Lower lobe of right lung (tissue), 2 donors: ENCODE measurements at regions not wholly inside any gene's neighbourhood (a gene's known extent, or its start where the extent isn't known, plus 50 kb on each side); places are given as distances from the start of the nearest gene placed in this dataset.
A peak's percentile ranks its signal among the peaks of the same experiment; 100 is the strongest.

Experiments
- ATAC-seq, 2 donors: fragments of 200-7000 bp; cut with Tn5 transposase; one replicate each; pipeline ENCODE4 v1.9.1; 2020 to 2022; ENCODE audit warnings: mild to moderate bottlenecking in 2 of 2, moderate library complexity in 2 of 2
- DNase-seq: peaks from one replicate; pipeline ENCODE4 v3.0.0-alpha.2; 2020
- H3K27ac ChIP-seq: fragments of 200-600 bp; one replicate; pipeline ENCODE4 v1.8.0; 2022
- H3K27me3 ChIP-seq: fragments of 200-600 bp; one replicate; pipeline ENCODE4 v1.8.0; 2022; ENCODE audit warnings: low read depth
- H3K36me3 ChIP-seq: fragments of 200-600 bp; one replicate; pipeline ENCODE4 v1.8.0; 2022; ENCODE audit warnings: mild to moderate bottlenecking
- H3K4me1 ChIP-seq: fragments of 200-600 bp; one replicate; pipeline ENCODE4 v1.8.0; 2022
- H3K4me3 ChIP-seq: fragments of 200-600 bp; one replicate; pipeline ENCODE4 v1.8.0; 2022; ENCODE audit warnings: mild to moderate bottlenecking
- H3K9me3 ChIP-seq: fragments of 200-600 bp; one replicate; pipeline ENCODE4 v1.8.0; 2022
- CTCF ChIP-seq: fragments of 200-600 bp; IDR thresholded peaks from one replicate; pipeline ENCODE4 v1.8.0; 2022; ENCODE audit warnings: antibody characterized with exemption, mild to moderate bottlenecking
- intact Hi-C: fragments of 100-400 bp; cut with DNase I; formaldehyde crosslinking; loops from one replicate; pipeline ENCODE4 v1.11.0; 2022
- donor health status: DM: no; HTN: yes; CAD: no; lungs with severe emphysema.

DNA sequence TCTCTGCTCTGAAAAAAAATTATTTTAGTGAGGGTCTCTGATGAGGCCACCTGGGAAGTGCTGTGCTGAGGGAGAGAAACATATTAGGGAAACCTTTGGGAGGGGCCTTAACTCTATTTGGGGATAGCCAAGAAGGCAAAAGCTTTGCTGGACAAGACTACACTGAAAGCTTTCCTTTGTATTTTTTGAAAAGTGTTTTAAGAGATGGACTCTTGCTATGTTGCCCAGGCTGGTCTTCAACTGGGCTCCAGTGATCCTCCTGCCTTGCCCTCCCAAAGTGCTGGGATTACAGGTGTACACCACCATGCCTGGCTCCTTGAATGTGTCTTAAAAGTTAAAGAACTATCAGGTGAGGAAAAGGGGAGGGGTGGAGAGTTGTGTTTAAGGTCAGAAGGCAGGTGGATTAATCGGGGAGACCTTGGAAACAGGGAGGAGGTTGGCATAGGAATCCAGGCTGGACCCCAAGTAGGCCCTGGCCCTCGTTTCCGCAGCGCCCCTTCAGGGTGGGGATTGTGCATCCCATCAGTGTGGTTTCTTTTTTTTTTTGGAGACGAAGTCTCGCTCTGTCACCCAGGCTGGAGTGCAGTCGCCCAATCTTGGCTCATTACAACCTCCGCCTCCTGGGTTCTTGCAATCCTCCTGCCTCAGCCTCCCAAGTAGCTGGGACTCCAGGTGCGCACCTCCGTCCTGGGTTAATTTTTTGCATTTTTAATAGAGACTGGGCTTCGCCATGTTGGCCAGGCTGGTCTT is 92.1 kb downstream of the MYCN start:
- no peaks in the 10 kb centered on the region for H3K9me3 ChIP-seq
- no peak for ATAC-seq
- H3K36me3 ChIP-seq = no peaks in the 10 kb centered on the region
- H3K27me3 ChIP-seq = no peaks in the 10 kb centered on the region
- no peak overlapping the region for H3K4me3 ChIP-seq
- TF ChIP-seq CTCF = no peak
- H3K4me1 ChIP-seq = peaks cover 12% of the 10 kb centered on the region
- H3K27ac ChIP-seq = no peak overlapping the region
- intact Hi-C loops = no loop called here
- no peak for DNase-seq

DNA sequence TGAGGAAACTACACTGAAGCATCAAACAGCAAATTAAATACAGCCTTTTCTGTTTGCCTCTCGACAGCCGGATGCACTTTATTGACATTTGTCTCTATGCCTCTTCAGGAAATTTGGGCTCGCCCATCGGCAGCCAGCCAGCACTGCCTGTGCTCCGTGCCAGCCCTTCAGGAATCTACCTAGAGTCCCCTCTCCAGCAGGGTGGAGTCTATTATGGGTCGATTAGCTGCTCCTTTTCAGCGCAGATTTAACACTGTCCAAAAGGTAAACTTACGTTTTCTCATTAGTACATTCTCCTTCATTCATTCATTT is 91.5 kb downstream of the MYCN start:
- Histone ChIP-seq H3K27me3 (no peaks in the 10 kb centered on the region), H3K27ac (no peak overlapping the region), H3K4me3 (no peak overlapping the region), H3K4me1 (peaks cover 12% of the 10 kb centered on the region), H3K9me3 (no peaks in the 10 kb centered on the region), H3K36me3 (no peaks in the 10 kb centered on the region)
- intact Hi-C loops = no loop called here
- no peak for TF ChIP-seq CTCF
- ATAC-seq (peak; percentile 56 to 79), DNase-seq (peak; percentile 73)

GRCh38 chr2:16031058-16031847 is 90.9 kb downstream of the MYCN start:
- intact Hi-C loops = no loop called here
- ATAC-seq = peak in 1 of 2 donors; percentile 7

DNA sequence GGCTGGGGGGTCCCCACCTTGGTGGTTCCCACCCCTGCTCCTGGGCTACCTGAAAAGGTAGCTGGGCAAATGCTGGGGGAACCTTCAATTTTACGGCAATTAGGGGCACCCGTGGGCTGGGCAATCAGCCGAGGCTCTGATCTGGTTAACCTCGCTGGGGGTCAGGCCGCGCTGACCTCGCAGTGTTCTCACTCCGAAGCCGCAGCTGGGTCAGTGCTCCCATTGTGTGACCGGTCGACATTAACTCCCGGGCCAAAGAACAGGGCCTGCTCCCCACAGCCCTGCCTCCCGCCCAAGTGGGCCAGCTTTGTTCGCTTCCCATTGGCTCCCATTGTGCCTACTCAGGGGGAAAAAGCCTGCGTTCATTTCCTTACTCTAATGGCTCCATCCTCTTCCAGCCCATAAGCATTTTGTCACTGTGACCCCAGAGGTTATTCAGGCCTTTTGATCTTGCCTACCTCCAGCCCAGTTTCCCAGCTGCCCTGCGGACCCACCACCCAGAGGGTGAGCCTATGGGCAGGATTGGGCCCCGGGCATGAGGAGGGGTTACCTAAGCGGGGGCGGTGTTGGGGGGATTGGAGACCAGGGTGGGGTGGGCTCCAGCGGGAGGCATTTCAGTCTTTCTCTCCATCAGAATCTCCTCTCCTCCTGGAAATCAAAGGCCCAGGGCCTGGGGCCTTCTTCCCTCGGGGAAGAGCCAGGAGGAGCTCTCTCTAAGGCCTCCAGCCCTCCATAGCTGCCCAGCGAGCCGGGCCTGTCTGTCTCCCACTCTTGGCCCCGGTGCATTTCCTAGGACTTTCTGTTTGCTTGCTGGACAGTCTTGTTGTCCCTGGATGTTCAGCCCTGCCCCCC is 90.1 kb downstream of the MYCN start:
- no peak for TF ChIP-seq CTCF
- intact Hi-C loops = no loop called here
- Histone ChIP-seq H3K4me3 (no peak overlapping the region), H3K27me3 (no peaks in the 10 kb centered on the region), H3K27ac (no peak overlapping the region), H3K9me3 (no peaks in the 10 kb centered on the region), H3K36me3 (no peaks in the 10 kb centered on the region), H3K4me1 (peaks cover 12% of the 10 kb centered on the region)
- ATAC-seq (no peak), DNase-seq (no peak)

More at GRCh38 chr2:16031058-16031847, 90.9 kb downstream of the MYCN start:
- Histone ChIP-seq H3K36me3 (no peaks in the 10 kb centered on the region), H3K4me1 (peaks cover 12% of the 10 kb centered on the region), H3K4me3 (no peak overlapping the region), H3K9me3 (no peaks in the 10 kb centered on the region), H3K27me3 (no peaks in the 10 kb centered on the region), H3K27ac (no peak overlapping the region)
- no peak for DNase-seq
- no peak for TF ChIP-seq CTCF

DNA sequence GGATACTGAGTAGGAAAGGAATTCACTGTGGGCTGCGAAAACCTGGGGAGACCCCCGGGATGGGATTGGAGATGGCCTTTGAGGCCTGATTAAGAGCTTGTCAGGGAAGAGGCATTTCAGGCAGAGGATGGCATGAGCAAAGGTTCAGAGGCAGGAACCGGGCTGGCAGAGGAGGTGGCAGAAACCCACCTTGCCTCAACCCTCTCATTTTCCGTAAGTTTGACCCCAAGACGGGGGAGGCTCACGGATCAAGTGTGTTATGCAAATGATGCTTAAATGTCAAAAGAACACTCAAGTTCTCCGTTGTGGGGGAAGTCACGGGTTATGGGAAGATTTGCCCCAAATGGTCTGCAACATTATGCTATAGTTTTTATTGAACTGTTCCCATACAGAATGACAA is 88.3 kb downstream of the MYCN start:
- Histone ChIP-seq H3K9me3 (no peaks in the 10 kb centered on the region), H3K27ac (no peak overlapping the region), H3K4me3 (no peak overlapping the region), H3K27me3 (no peaks in the 10 kb centered on the region), H3K36me3 (no peaks in the 10 kb centered on the region), H3K4me1 (peaks cover 12% of the 10 kb centered on the region)
- ATAC-seq (no peak), DNase-seq (no peak)
- intact Hi-C loops = no loop called here
- no peak for TF ChIP-seq CTCF
